ACC112 (cell line): ENCODE measurements at regions not wholly inside any gene's neighbourhood (a gene's known extent, or its start where the extent isn't known, plus 50 kb on each side); places are given as distances from the start of the nearest gene placed in this dataset.

Experiments used
- H2AFZ ChIP-seq: fragments of 200-600 bp; sonication (generic); one replicate; pipeline ENCODE4 v1.6.0; 2017; ENCODE audit warnings: antibody characterized with exemption, low read length; ENCODE audit not compliant: unreplicated experiment
- H3K27ac ChIP-seq: fragments of 200-600 bp; sonication (generic); 2 replicates; pipeline ENCODE4 v1.5.1; 2014; ENCODE audit warnings: low read depth, mild to moderate bottlenecking, antibody characterized with exemption, low read length, moderate library complexity
- H3K27me3 ChIP-seq: fragments of 200-600 bp; sonication (generic); 2 replicates; pipeline ENCODE4 v1.6.1; 2014; ENCODE audit warnings: mild to moderate bottlenecking, antibody characterized with exemption, low read length, moderate library complexity, mixed read lengths; ENCODE audit not compliant: insufficient read depth
- H3K36me3 ChIP-seq: fragments of 200-600 bp; sonication (generic); 2 replicates; pipeline ENCODE4 v1.6.1; 2016; ENCODE audit warnings: mild to moderate bottlenecking, antibody characterized with exemption, low read length, moderate library complexity, mixed read lengths; ENCODE audit not compliant: insufficient read depth
- H3K4me1 ChIP-seq: fragments of 200-600 bp; sonication (generic); one replicate; pipeline ENCODE4 v1.6.1; 2016; ENCODE audit warnings: low read length, mixed read lengths; ENCODE audit not compliant: insufficient read depth, unreplicated experiment, control insufficient read depth
- H3K4me3 ChIP-seq: fragments of 200-600 bp; sonication (generic); 2 replicates; pipeline ENCODE4 v1.5.1; 2014; ENCODE audit warnings: mild to moderate bottlenecking, low read depth, low read length
- H3K79me2 ChIP-seq: fragments of 200-600 bp; sonication (generic); one replicate; pipeline ENCODE4 v1.6.0; 2016; ENCODE audit warnings: low read length; ENCODE audit not compliant: control insufficient read depth, unreplicated experiment, insufficient read depth

GRCh38 chr10:113476191-113476590, 76.7 kb upstream of the HABP2 start:
- no peaks in the 10 kb centered on the region for H3K79me2 ChIP-seq
- no peak overlapping the region for H2AFZ ChIP-seq
- H3K4me3 ChIP-seq, result no peak overlapping the region
- H3K27me3 ChIP-seq, result peaks cover 58% of the 10 kb centered on the region
- no peak overlapping the region for H3K27ac ChIP-seq
- no peaks in the 10 kb centered on the region for H3K36me3 ChIP-seq
- no peaks in the 10 kb centered on the region for H3K4me1 ChIP-seq

- Histone ChIP-seq H3K4me3 (no peak overlapping the region), H3K27me3 (peaks cover 62% of the 10 kb centered on the region), H3K27ac (no peak overlapping the region), H2AFZ (no peak overlapping the region), H3K79me2 (no peaks in the 10 kb centered on the region), H3K36me3 (no peaks in the 10 kb centered on the region), H3K4me1 (no peaks in the 10 kb centered on the region)
These were observed 76.2 kb upstream of the HABP2 start for GRCh38 chr10:113476673-113477072.

GRCh38 chr10:113477451-113477850, 75.4 kb upstream of the HABP2 start:
- no peaks in the 10 kb centered on the region for H3K79me2 ChIP-seq
- no peaks in the 10 kb centered on the region for H3K36me3 ChIP-seq
- no peak overlapping the region for H2AFZ ChIP-seq
- no peak overlapping the region for H3K4me3 ChIP-seq
- H3K4me1 ChIP-seq, result no peaks in the 10 kb centered on the region
- H3K27me3 ChIP-seq, result peaks cover 68% of the 10 kb centered on the region
- H3K27ac ChIP-seq, result no peak overlapping the region

GRCh38 chr10:113479346-113480080, 73.3 kb upstream of the HABP2 start:
- H3K4me3 ChIP-seq, result no peak overlapping the region
- no peaks in the 10 kb centered on the region for H3K79me2 ChIP-seq
- H3K27me3 ChIP-seq, result peaks cover 66% of the 10 kb centered on the region
- H3K4me1 ChIP-seq, result no peaks in the 10 kb centered on the region
- no peak overlapping the region for H3K27ac ChIP-seq
- no peak overlapping the region for H2AFZ ChIP-seq
- H3K36me3 ChIP-seq, result no peaks in the 10 kb centered on the region

- no peak overlapping the region for H3K4me3 ChIP-seq
- H2AFZ ChIP-seq, result no peak overlapping the region
- no peaks in the 10 kb centered on the region for H3K4me1 ChIP-seq
- H3K36me3 ChIP-seq, result no peaks in the 10 kb centered on the region
- H3K27me3 ChIP-seq, result peaks cover 66% of the 10 kb centered on the region
- H3K27ac ChIP-seq, result no peak overlapping the region
- H3K79me2 ChIP-seq, result no peaks in the 10 kb centered on the region
These were observed 72.8 kb upstream of the HABP2 start for GRCh38 chr10:113480081-113480360.

- Histone ChIP-seq H2AFZ (no peak overlapping the region), H3K36me3 (no peaks in the 10 kb centered on the region), H3K27me3 (peaks cover 65% of the 10 kb centered on the region), H3K79me2 (no peaks in the 10 kb centered on the region), H3K4me3 (no peak overlapping the region), H3K4me1 (no peaks in the 10 kb centered on the region), H3K27ac (no peak overlapping the region)
These were observed 71.9 kb upstream of the HABP2 start for GRCh38 chr10:113480851-113481502.

- no peak overlapping the region for H3K4me3 ChIP-seq
- no peaks in the 10 kb centered on the region for H3K79me2 ChIP-seq
- H3K4me1 ChIP-seq, result no peaks in the 10 kb centered on the region
- H3K27me3 ChIP-seq, result peaks cover 51% of the 10 kb centered on the region
- H2AFZ ChIP-seq, result no peak overlapping the region
- no peaks in the 10 kb centered on the region for H3K36me3 ChIP-seq
- no peak overlapping the region for H3K27ac ChIP-seq
These were observed 68.4 kb upstream of the HABP2 start for GRCh38 chr10:113484487-113484886.

- no peaks in the 10 kb centered on the region for H3K36me3 ChIP-seq
- H3K4me3 ChIP-seq, result no peak overlapping the region
- H3K79me2 ChIP-seq, result no peaks in the 10 kb centered on the region
- no peak overlapping the region for H3K27ac ChIP-seq
- H2AFZ ChIP-seq, result no peak overlapping the region
- H3K27me3 ChIP-seq, result peaks cover 62% of the 10 kb centered on the region
- H3K4me1 ChIP-seq, result no peaks in the 10 kb centered on the region
These were observed 67.1 kb upstream of the HABP2 start for GRCh38 chr10:113485736-113486135.

GRCh38 chr10:113486531-113486930, 66.3 kb upstream of the HABP2 start:
- Histone ChIP-seq H3K27me3 (peaks cover 62% of the 10 kb centered on the region), H3K36me3 (no peaks in the 10 kb centered on the region), H3K79me2 (no peaks in the 10 kb centered on the region), H2AFZ (no peak overlapping the region), H3K4me1 (no peaks in the 10 kb centered on the region), H3K27ac (no peak overlapping the region), H3K4me3 (no peak overlapping the region)

- Histone ChIP-seq H3K27ac (no peak overlapping the region), H3K27me3 (peaks cover 62% of the 10 kb centered on the region), H3K36me3 (no peaks in the 10 kb centered on the region), H3K4me3 (no peak overlapping the region), H3K4me1 (no peaks in the 10 kb centered on the region), H3K79me2 (no peaks in the 10 kb centered on the region), H2AFZ (no peak overlapping the region)
These were observed 65.7 kb upstream of the HABP2 start for GRCh38 chr10:113487154-113487553.

- H3K4me3 ChIP-seq, result no peak overlapping the region
- H3K27me3 ChIP-seq, result peaks cover 65% of the 10 kb centered on the region
- no peaks in the 10 kb centered on the region for H3K36me3 ChIP-seq
- H3K79me2 ChIP-seq, result no peaks in the 10 kb centered on the region
- no peak overlapping the region for H2AFZ ChIP-seq
- H3K27ac ChIP-seq, result no peak overlapping the region
- H3K4me1 ChIP-seq, result no peaks in the 10 kb centered on the region
These were observed 64.7 kb upstream of the HABP2 start for GRCh38 chr10:113488186-113488585.
